ENCODE measurements at regions not wholly inside any gene's neighbourhood (a gene's known extent, or its start where the extent isn't known, plus 50 kb on each side); places are given as distances from the start of the nearest gene placed in this dataset.

- ATAC-seq (no peak), DNase-seq (ENCODE audit: low read depth, low spot score) (no peak)
- H3K4me3 ChIP-seq (replicated peaks in 1 of 2; ENCODE audit: low read depth in 1 of 2, low read length in 2 of 2): no peak overlapping the region
- TF ChIP-seq TCF7L2 (IDR thresholded peaks at IDR 0.05; ENCODE audit: borderline replicate concordance, extremely low read depth, insufficient read depth, insufficient read length) (no peak), RAD21 (IDR thresholded peaks at IDR 0.05; ENCODE audit: low read depth) (no peak), SP1 (IDR thresholded peaks at IDR 0.05; ENCODE audit: low read depth) (no peak), EZH2 (IDR thresholded peaks at IDR 0.05) (no peak), EGR1 (IDR thresholded peaks at IDR 0.05; ENCODE audit: low read depth) (no peak), ZFX (IDR thresholded peaks at IDR 0.05) (no peak), YY1 (IDR thresholded peaks at IDR 0.05; ENCODE audit: extremely low read depth, insufficient replicate concordance, low read depth, low read length) (no peak), CEBPB (IDR thresholded peaks at IDR 0.05; ENCODE audit: low read depth) (no peak), SRF (IDR thresholded peaks at IDR 0.05; ENCODE audit: low read depth) (no peak), SIN3A (IDR thresholded peaks at IDR 0.05; ENCODE audit: low read depth) (no peak)
- TF ChIP-seq, protein P1, sequence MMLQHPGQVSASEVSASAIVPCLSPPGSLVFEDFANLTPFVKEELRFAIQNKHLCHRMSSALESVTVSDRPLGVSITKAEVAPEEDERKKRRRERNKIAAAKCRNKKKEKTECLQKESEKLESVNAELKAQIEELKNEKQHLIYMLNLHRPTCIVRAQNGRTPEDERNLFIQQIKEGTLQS (IDR thresholded peaks at IDR 0.05): no peak
- TF ChIP-seq, protein P2, sequence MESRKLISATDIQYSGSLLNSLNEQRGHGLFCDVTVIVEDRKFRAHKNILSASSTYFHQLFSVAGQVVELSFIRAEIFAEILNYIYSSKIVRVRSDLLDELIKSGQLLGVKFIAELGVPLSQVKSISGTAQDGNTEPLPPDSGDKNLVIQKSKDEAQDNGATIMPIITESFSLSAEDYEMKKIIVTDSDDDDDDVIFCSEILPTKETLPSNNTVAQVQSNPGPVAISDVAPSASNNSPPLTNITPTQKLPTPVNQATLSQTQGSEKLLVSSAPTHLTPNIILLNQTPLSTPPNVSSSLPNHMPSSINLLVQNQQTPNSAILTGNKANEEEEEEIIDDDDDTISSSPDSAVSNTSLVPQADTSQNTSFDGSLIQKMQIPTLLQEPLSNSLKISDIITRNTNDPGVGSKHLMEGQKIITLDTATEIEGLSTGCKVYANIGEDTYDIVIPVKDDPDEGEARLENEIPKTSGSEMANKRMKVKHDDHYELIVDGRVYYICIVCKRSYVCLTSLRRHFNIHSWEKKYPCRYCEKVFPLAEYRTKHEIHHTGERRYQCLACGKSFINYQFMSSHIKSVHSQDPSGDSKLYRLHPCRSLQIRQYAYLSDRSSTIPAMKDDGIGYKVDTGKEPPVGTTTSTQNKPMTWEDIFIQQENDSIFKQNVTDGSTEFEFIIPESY (IDR thresholded peaks at IDR 0.05; ENCODE audit: extremely low read depth, insufficient replicate concordance, low read length): no peak
- peaks cover 0 to under 1% of the 10 kb centered on the region in 2 experiments; a peak in 1 of 4 replicates for H3K9me3 ChIP-seq (ENCODE audit: control insufficient read depth in 1 of 2, insufficient read depth in 1 of 2, low read depth in 1 of 2, low read length in 2 of 2)
- RAD21 ChIA-PET (ENCODE audit: low non-redundant PET in 1 of 2, low total read pairs in 2 of 2, uncharacterized antibody in 2 of 2, unreplicated experiment in 2 of 2): no interaction called here
- no peaks in the 10 kb centered on the region for H4K20me1 ChIP-seq (ENCODE audit: insufficient read depth)
- H3K27me3 ChIP-seq (ENCODE audit: insufficient read depth, low read length): peaks cover 16% of the 10 kb centered on the region; the same call in 1 of the 2 replicates
- no peak overlapping the region for H3K4me2 ChIP-seq (ENCODE audit: low read length)
- no peak overlapping the region for H3K9ac ChIP-seq (ENCODE audit: low read length)
- POLR2A ChIA-PET: no interaction called here
- no peaks in the 10 kb centered on the region for H3K9me2 ChIP-seq (ENCODE audit: insufficient read depth)
- intact Hi-C loops (cut with micrococcal nuclease): no loop called here
- H3K79me2 ChIP-seq (ENCODE audit: insufficient read depth, low read length): no peaks in the 10 kb centered on the region
- no peak overlapping the region for H2AFZ ChIP-seq (ENCODE audit: low read depth, low read length, poor library complexity, severe bottlenecking)
- no peaks in the 10 kb centered on the region for H3K4me1 ChIP-seq (ENCODE audit: control insufficient read depth in 1 of 2, insufficient read depth in 2 of 2, low read length in 2 of 2)
- no peak overlapping the region for H3K27ac ChIP-seq (ENCODE audit: low read depth, low read length)
- BruUV-seq (replicated peaks): no TSS peak
- CTCF ChIA-PET: no interaction called here
- no peaks in the 10 kb centered on the region for H3K36me3 ChIP-seq (ENCODE audit: control insufficient read depth in 1 of 2, insufficient read depth in 2 of 2, low read length in 2 of 2)
These were observed 96.8 kb upstream of the APP start for GRCh38 chr21:26267389-26267788.

Measured in HCT116 (cell line).